ENCODE measurements at regions not wholly inside any gene's neighbourhood (a gene's known extent, or its start where the extent isn't known, plus 50 kb on each side); places are given as distances from the start of the nearest gene placed in this dataset.

- DNase-seq (ENCODE audit: low read depth) = no peak
Measured at GRCh38 chr14:34038358-34039057, 87.6 kb upstream of the EGLN3 start.

- no peak for DNase-seq (ENCODE audit: low read depth)
Measured at GRCh38 chr14:34036319-34036766, 85.5 kb upstream of the EGLN3 start.

- DNase-seq (ENCODE audit: low read depth) = no peak
Measured at GRCh38 chr14:34035934-34036250, 85.0 kb upstream of the EGLN3 start.

GRCh38 chr14:34035177-34035933 is 84.5 kb upstream of the EGLN3 start:
- DNase-seq (ENCODE audit: low read depth) = no peak

GRCh38 chr14:34034447-34035176 is 83.7 kb upstream of the EGLN3 start:
- no peak for DNase-seq (ENCODE audit: low read depth)

- DNase-seq (ENCODE audit: low read depth) = no peak
Measured at GRCh38 chr14:34032720-34033119, 81.8 kb upstream of the EGLN3 start.

GRCh38 chr14:34030864-34031263 is 80.0 kb upstream of the EGLN3 start:
- no peak for DNase-seq (ENCODE audit: low read depth)

- DNase-seq (ENCODE audit: low read depth) = no peak
Measured at GRCh38 chr14:34029921-34030334, 79.1 kb upstream of the EGLN3 start.

- DNase-seq (ENCODE audit: low read depth) = no peak
Measured at GRCh38 chr14:34027990-34028495, 77.2 kb upstream of the EGLN3 start.

GRCh38 chr14:34027130-34027989 is 76.5 kb upstream of the EGLN3 start:
- no peak for DNase-seq (ENCODE audit: low read depth)

GRCh38 chr14:34025325-34026017 is 74.6 kb upstream of the EGLN3 start:
- no peak for DNase-seq (ENCODE audit: low read depth)

- DNase-seq (ENCODE audit: low read depth) = no peak
Measured at GRCh38 chr14:34024768-34025144, 73.9 kb upstream of the EGLN3 start.

- DNase-seq (ENCODE audit: low read depth) = no peak
Measured at GRCh38 chr14:34023824-34024767, 73.2 kb upstream of the EGLN3 start.

- no peak for DNase-seq (ENCODE audit: low read depth)
Measured at GRCh38 chr14:34021096-34021495, 70.2 kb upstream of the EGLN3 start.

- no peak for DNase-seq (ENCODE audit: low read depth)
Measured at GRCh38 chr14:34020014-34020413, 69.1 kb upstream of the EGLN3 start.

- DNase-seq (ENCODE audit: low read depth) = no peak
Measured at GRCh38 chr14:34018564-34019244, 67.8 kb upstream of the EGLN3 start.

GRCh38 chr14:34018125-34018524 is 67.3 kb upstream of the EGLN3 start:
- no peak for DNase-seq (ENCODE audit: low read depth)

GRCh38 chr14:34015383-34015782 is 64.5 kb upstream of the EGLN3 start:
- no peak for DNase-seq (ENCODE audit: low read depth)

- DNase-seq (ENCODE audit: low read depth) = no peak
Measured at GRCh38 chr14:34014936-34015335, 64.1 kb upstream of the EGLN3 start.

GRCh38 chr14:34013721-34014060 is 62.8 kb upstream of the EGLN3 start:
- DNase-seq (ENCODE audit: low read depth) = no peak
